Neural crest cell (in vitro differentiated cells): ENCODE measurements at regions not wholly inside any gene's neighbourhood (a gene's known extent, or its start where the extent isn't known, plus 50 kb on each side); places are given as distances from the start of the nearest gene placed in this dataset.

Experiments used
- DNase-seq: peaks from one replicate; pipeline ENCODE4 v3.0.0; 2021; ENCODE audit warnings: low read depth, mixed read lengths, low spot score
- H3K27ac Mint-ChIP-seq: one replicate; pipeline ENCODE4 v1.8.0; 2021; ENCODE audit warnings: mild to moderate bottlenecking, mixed read lengths; ENCODE audit not compliant: unreplicated experiment
- H3K27me3 Mint-ChIP-seq: 2 replicates; pipeline ENCODE4 v1.8.0; 2021; ENCODE audit warnings: low read depth, mild to moderate bottlenecking, mixed read lengths
- H3K36me3 Mint-ChIP-seq: 2 replicates; pipeline ENCODE4 v1.8.0; 2021; ENCODE audit warnings: low read depth, mild to moderate bottlenecking, mixed read lengths
- H3K4me1 Mint-ChIP-seq: 2 replicates; pipeline ENCODE4 v1.8.0; 2021; ENCODE audit warnings: mixed read lengths
- H3K4me3 Mint-ChIP-seq: one replicate; pipeline ENCODE4 v1.8.0; 2021; ENCODE audit warnings: mild to moderate bottlenecking, mixed read lengths
- H3K9me3 Mint-ChIP-seq: 2 replicates; pipeline ENCODE4 v1.8.0; 2021; ENCODE audit warnings: mixed read lengths
- TF ChIP-seq, protein P1 (sequence below): fragments of 200-600 bp; sonication (generic); conservative IDR thresholded peaks from 2 replicates; pipeline ENCODE4 v1.5.0; 2021; ENCODE audit warnings: antibody characterized with exemption, mild to moderate bottlenecking

- H3K27ac Mint-ChIP-seq: no peak overlapping the region
- TF ChIP-seq, protein P1, sequence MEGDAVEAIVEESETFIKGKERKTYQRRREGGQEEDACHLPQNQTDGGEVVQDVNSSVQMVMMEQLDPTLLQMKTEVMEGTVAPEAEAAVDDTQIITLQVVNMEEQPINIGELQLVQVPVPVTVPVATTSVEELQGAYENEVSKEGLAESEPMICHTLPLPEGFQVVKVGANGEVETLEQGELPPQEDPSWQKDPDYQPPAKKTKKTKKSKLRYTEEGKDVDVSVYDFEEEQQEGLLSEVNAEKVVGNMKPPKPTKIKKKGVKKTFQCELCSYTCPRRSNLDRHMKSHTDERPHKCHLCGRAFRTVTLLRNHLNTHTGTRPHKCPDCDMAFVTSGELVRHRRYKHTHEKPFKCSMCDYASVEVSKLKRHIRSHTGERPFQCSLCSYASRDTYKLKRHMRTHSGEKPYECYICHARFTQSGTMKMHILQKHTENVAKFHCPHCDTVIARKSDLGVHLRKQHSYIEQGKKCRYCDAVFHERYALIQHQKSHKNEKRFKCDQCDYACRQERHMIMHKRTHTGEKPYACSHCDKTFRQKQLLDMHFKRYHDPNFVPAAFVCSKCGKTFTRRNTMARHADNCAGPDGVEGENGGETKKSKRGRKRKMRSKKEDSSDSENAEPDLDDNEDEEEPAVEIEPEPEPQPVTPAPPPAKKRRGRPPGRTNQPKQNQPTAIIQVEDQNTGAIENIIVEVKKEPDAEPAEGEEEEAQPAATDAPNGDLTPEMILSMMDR: no peak
These were observed 246.1 kb downstream of the KCNRG start for GRCh38 chr13:50261130-50261901.

GRCh38 chr13:50267066-50267465 lies 251.8 kb downstream of the KCNRG start:
- TF ChIP-seq, protein P1: no peak

More at GRCh38 chr13:50261130-50261901, 246.1 kb downstream of the KCNRG start:
- Mint-ChIP-seq H3K36me3 (no peaks in the 10 kb centered on the region), H3K4me3 (no peak overlapping the region), H3K9me3 (no peaks in the 10 kb centered on the region), H3K27me3 (no peaks in the 10 kb centered on the region), H3K4me1 (peaks cover 3% of the 10 kb centered on the region)
- no peak for DNase-seq

GRCh38 chr13:50267917-50268316 lies 252.7 kb downstream of the KCNRG start:
- Mint-ChIP-seq H3K36me3 (peaks cover 3% of the 10 kb centered on the region), H3K4me1 (peaks cover 3% of the 10 kb centered on the region), H3K9me3 (no peaks in the 10 kb centered on the region), H3K27ac (no peak overlapping the region), H3K4me3 (no peak overlapping the region), H3K27me3 (no peaks in the 10 kb centered on the region)
- TF ChIP-seq, protein P1: no peak
- no peak for DNase-seq

More at GRCh38 chr13:50267066-50267465, 251.8 kb downstream of the KCNRG start:
- H3K27me3 Mint-ChIP-seq: no peaks in the 10 kb centered on the region
- no peak overlapping the region for H3K4me3 Mint-ChIP-seq
- H3K27ac Mint-ChIP-seq: no peak overlapping the region
- H3K36me3 Mint-ChIP-seq: no peaks in the 10 kb centered on the region
- no peaks in the 10 kb centered on the region for H3K9me3 Mint-ChIP-seq
- DNase-seq: no peak
- H3K4me1 Mint-ChIP-seq: peaks cover 3% of the 10 kb centered on the region

GRCh38 chr13:50268500-50268899 lies 253.3 kb downstream of the KCNRG start:
- Mint-ChIP-seq H3K4me1 (peaks cover 3% of the 10 kb centered on the region), H3K9me3 (no peaks in the 10 kb centered on the region), H3K27me3 (no peaks in the 10 kb centered on the region), H3K27ac (no peak overlapping the region), H3K36me3 (peaks cover 3% of the 10 kb centered on the region), H3K4me3 (no peak overlapping the region)
- TF ChIP-seq, protein P1: peak; percentile 18
- no peak for DNase-seq

GRCh38 chr13:50274181-50274580 lies 258.9 kb downstream of the KCNRG start:
- Mint-ChIP-seq H3K27me3 (no peaks in the 10 kb centered on the region), H3K4me3 (no peak overlapping the region), H3K4me1 (no peaks in the 10 kb centered on the region), H3K27ac (no peak overlapping the region), H3K9me3 (peaks cover 14% of the 10 kb centered on the region), H3K36me3 (peaks cover 13% of the 10 kb centered on the region)
- DNase-seq: no peak
- TF ChIP-seq, protein P1: no peak
